T-cell (primary cell): ENCODE measurements at regions not wholly inside any gene's neighbourhood (a gene's known extent, or its start where the extent isn't known, plus 50 kb on each side); places are given as distances from the start of the nearest gene placed in this dataset.
"Not testable (repeated sequence)": the region's sequence is repeated elsewhere in the genome, so short reads cannot be mapped to it uniquely, and the experiment has no call there.

Source experiments
- ATAC-seq, 4 experiments: fragments of 200-7000 bp in 3 of 4; fragments of 150-1000 bp in 1 of 4; cut with Tn5 transposase; replicated peaks in 1 of 4; 1 replicate in 3 of 4; 2 replicates in 1 of 4; pipeline ENCODE4 v1.10.0; 2021; ENCODE audit warnings: moderate library complexity in 3 of 4, mild to moderate bottlenecking in 2 of 4, moderate number of reproducible peaks in 1 of 4
- CTCF ChIA-PET, 2 donors: fragments of 300-600 bp; sonication (Branson Sonifier 250); formaldehyde crosslinking; loops; one replicate each; lab custom pipeline; 2022; ENCODE audit warnings: antibody characterized with exemption in 2 of 2; lab: Charles Lee
- POLR2A ChIA-PET, 2 donors: fragments of 300-600 bp; sonication (Branson Sonifier 250); formaldehyde crosslinking; loops; one replicate each; lab custom pipeline; 2022; ENCODE audit warnings: antibody characterized with exemption in 2 of 2; lab: Charles Lee
- DNase-seq, 35 experiments: peaks; one replicate each; pipeline versions ENCODE4 v3.0.0 to v3.0.0-alpha.2; 2013 to 2023
- H3K27ac ChIP-seq: one replicate; pipeline ENCODE4 v1.5.1; 2013; ENCODE audit warnings: low read length
- H3K27me3 ChIP-seq, 2 experiments: replicated peaks in 1 of 2; 1 replicate in 1 of 2; 2 replicates in 1 of 2; pipeline versions ENCODE4 v1.6.1 to v1.7.0; 2013; ENCODE audit warnings: low read length in 1 of 2, mixed read lengths in 1 of 2; ENCODE audit not compliant: control insufficient read depth in 2 of 2, insufficient read depth in 2 of 2; ENCODE audit errors: extremely low read depth in 1 of 2
- H3K36me3 ChIP-seq, 2 donors: 1 replicate in 1 of 2; 2 replicates in 1 of 2; pipeline versions ENCODE4 v1.6.1 to v1.7.0; 2013; ENCODE audit warnings: low read length in 1 of 2; ENCODE audit not compliant: control insufficient read depth in 2 of 2, insufficient read depth in 1 of 2; ENCODE audit errors: extremely low read depth in 1 of 2
- H3K4me1 ChIP-seq, 2 experiments: 1 replicate in 1 of 2; 2 replicates in 1 of 2; pipeline versions ENCODE4 v1.6.1 to v1.7.0; 2013; ENCODE audit warnings: low read length in 2 of 2, mixed read lengths in 1 of 2; ENCODE audit not compliant: insufficient read depth in 2 of 2, control insufficient read depth in 1 of 2; ENCODE audit errors: extremely low read depth in 1 of 2
- H3K4me3 ChIP-seq, 2 donors: 1 replicate in 1 of 2; 2 replicates in 1 of 2; pipeline versions ENCODE4 v1.5.1 to v1.7.0; 2013; ENCODE audit warnings: mild to moderate bottlenecking in 2 of 2, low read length in 1 of 2, moderate library complexity in 1 of 2; ENCODE audit not compliant: control insufficient read depth in 1 of 2; ENCODE audit errors: extremely low read depth in 1 of 2
- H3K9me3 ChIP-seq: 2 replicates; pipeline ENCODE4 v1.7.0; 2013
- H3K27ac Mint-ChIP-seq, 2 donors: one replicate each; pipeline ENCODE4 v1.8.0; 2020 to 2021; ENCODE audit warnings: mild to moderate bottlenecking in 2 of 2, mixed read lengths in 2 of 2
- H3K27me3 Mint-ChIP-seq, 2 donors: one replicate each; pipeline ENCODE4 v1.8.0; 2021 to 2022; ENCODE audit warnings: mixed read lengths in 2 of 2
- H3K36me3 Mint-ChIP-seq: one replicate; pipeline ENCODE4 v1.8.0; 2021; ENCODE audit warnings: mixed read lengths
- H3K4me1 Mint-ChIP-seq, 3 donors: one replicate each; pipeline ENCODE4 v1.8.0; 2020 to 2022; ENCODE audit warnings: mixed read lengths in 3 of 3, mild to moderate bottlenecking in 1 of 3
- H3K4me3 Mint-ChIP-seq, 3 donors: one replicate each; pipeline ENCODE4 v1.8.0; 2020 to 2022; ENCODE audit warnings: mild to moderate bottlenecking in 3 of 3, mixed read lengths in 3 of 3, moderate library complexity in 3 of 3
- H3K9me3 Mint-ChIP-seq, 3 donors: one replicate each; pipeline ENCODE4 v1.8.0; 2020 to 2022; ENCODE audit warnings: mixed read lengths in 3 of 3
- WGBS: methylation state at CpG from one replicate; pipeline ENCODE4 v1.1.5; 2013; ENCODE audit warnings: missing lambda C conversion rate; ENCODE audit not compliant: insufficient coverage; 5-methylcytosine and 5-hydroxymethylcytosine counted together

- H3K27ac ChIP-seq, H3K9me3 ChIP-seq, H3K4me3 Mint-ChIP-seq, H3K4me1 Mint-ChIP-seq, H3K36me3 Mint-ChIP-seq, H3K4me1 ChIP-seq, H3K27me3 Mint-ChIP-seq, H3K4me3 ChIP-seq, H3K27ac Mint-ChIP-seq, H3K27me3 ChIP-seq, H3K9me3 Mint-ChIP-seq, POLR2A ChIA-PET, H3K36me3 ChIP-seq: not testable (repeated sequence)
- no CpG with 5 or more reads among the region's 51 CpGs for WGBS
- CTCF ChIA-PET: interaction anchor here in 1 of 2 donors (0.6 kb wide), 1 partner anchor 938 kb away, joined by 3 read pairs; no protein-coding TSS in a partner anchor
- DNase-seq (peak in 11 of 35 experiments; percentile 2 to 36 (median 21)), ATAC-seq (peak; percentile 73 to 79 (median 78))
Observed at GRCh38 chr14:105679959-105680735, 153.8 kb downstream of the TMEM121 start.

DNA sequence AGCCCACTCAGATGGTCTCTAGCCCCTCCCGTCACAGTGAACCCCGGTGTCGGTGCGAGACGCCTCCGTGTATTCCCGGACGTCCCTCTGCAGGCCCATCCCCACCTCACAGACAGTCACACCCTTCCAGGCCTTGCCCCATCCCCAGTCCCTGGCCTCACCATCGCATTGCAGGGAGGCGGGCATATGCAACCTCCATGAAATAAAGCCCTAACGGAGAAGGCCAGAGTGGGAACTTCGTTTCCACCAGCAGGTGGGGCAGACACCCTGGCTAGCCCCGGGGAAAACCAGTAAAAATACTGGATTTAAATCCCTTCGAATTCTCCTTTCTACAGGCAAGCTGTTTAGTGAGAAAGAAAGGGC, 154.3 kb downstream of the TMEM121 start:
- H3K27me3 Mint-ChIP-seq, H3K36me3 ChIP-seq, POLR2A ChIA-PET, H3K27ac ChIP-seq, DNase-seq, H3K36me3 Mint-ChIP-seq, H3K4me3 Mint-ChIP-seq, H3K27ac Mint-ChIP-seq, H3K4me1 Mint-ChIP-seq, H3K4me3 ChIP-seq, H3K9me3 ChIP-seq, CTCF ChIA-PET, H3K9me3 Mint-ChIP-seq, H3K27me3 ChIP-seq, H3K4me1 ChIP-seq: not testable (repeated sequence)
- ATAC-seq: peak; percentile 6 to 15 (median 10)
- WGBS: no CpG with 5 or more reads among the region's 14 CpGs

DNA sequence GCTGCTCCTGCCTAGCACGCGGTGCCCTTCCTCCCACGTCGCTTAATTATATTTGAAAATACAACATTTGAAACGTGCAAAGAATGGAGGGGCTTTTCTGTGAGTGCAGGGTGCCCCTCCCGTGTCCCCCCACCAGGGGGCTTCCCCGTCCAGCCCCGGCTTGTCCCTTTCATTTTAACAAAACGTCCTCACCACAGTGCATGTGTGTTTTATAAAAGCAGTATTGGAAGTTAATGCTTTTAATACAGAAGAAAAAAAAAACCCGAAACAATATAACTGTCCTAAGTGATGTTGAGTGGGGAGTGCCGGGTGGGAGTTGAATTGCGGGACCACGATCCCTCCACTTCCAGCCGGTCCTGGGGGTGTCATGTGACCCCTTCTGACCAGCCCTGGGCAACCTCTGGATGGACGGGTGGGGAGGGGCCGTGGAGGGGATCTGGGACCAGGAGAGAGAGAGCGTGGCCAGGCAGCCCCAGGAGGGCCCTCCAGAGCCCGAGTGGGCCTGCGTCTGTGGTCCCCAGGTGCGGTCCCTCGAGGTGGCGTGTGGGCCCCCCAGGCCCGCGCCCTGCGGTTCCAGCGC, 155.3 kb downstream of the TMEM121 start:
- H3K4me3 ChIP-seq, H3K27me3 ChIP-seq, POLR2A ChIA-PET, H3K9me3 ChIP-seq, H3K36me3 ChIP-seq, ATAC-seq, DNase-seq, H3K4me3 Mint-ChIP-seq, H3K4me1 ChIP-seq, CTCF ChIA-PET, H3K36me3 Mint-ChIP-seq, H3K4me1 Mint-ChIP-seq, H3K27ac ChIP-seq, H3K9me3 Mint-ChIP-seq, H3K27me3 Mint-ChIP-seq: not testable (repeated sequence)
- peak overlapping the region in 1 of 2 donors; percentile 15 for H3K27ac Mint-ChIP-seq
- WGBS: 85% methylated on average over 5 of the region's 26 CpGs

DNA sequence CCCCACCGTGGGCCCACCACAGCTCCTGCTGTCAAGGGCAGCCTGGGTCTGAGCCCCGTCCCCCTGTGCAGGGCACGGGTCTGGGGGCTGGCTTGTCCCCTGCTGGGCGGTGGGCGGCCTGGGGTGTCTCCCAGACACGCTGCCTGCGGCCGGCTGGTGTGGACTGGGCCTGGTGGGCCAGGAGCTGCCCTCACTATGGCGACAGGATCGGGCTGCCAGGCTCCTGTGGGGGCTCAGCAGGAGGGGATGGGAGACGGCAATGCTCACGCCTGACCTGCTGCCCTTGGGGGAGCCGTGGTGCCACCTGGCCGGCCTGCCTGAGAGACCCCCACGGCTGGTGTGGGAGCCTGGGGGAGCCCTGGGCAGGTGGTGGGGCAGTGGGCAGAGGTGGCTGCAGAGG, 156.1 kb downstream of the TMEM121 start:
- H3K27me3 Mint-ChIP-seq, H3K27me3 ChIP-seq, H3K27ac Mint-ChIP-seq, POLR2A ChIA-PET, CTCF ChIA-PET, H3K9me3 ChIP-seq, H3K4me3 Mint-ChIP-seq, H3K9me3 Mint-ChIP-seq, H3K36me3 ChIP-seq, H3K36me3 Mint-ChIP-seq, H3K27ac ChIP-seq, H3K4me1 Mint-ChIP-seq, DNase-seq, ATAC-seq, H3K4me1 ChIP-seq, H3K4me3 ChIP-seq: not testable (repeated sequence)
- no CpG with 5 or more reads among the region's 15 CpGs for WGBS

GRCh38 chr14:105682956-105683570, 156.7 kb downstream of the TMEM121 start:
- H3K36me3 ChIP-seq: no peaks in the 10 kb centered on the region
- DNase-seq (no peak), ATAC-seq (no peak)
- peaks cover 0 to 6% of the 10 kb centered on the region in 2 experiments for H3K4me1 ChIP-seq
- 71% methylated on average over 4 of the region's 5 CpGs for WGBS
- H3K36me3 Mint-ChIP-seq: no peaks in the 10 kb centered on the region
- peaks cover 0 to 7% (median 0%) of the 10 kb centered on the region in 3 donors for H3K4me1 Mint-ChIP-seq
- peaks cover 0 to 4% of the 10 kb centered on the region in 2 experiments for H3K27me3 ChIP-seq
- peak overlapping the region; percentile 6 to 65 for H3K27ac Mint-ChIP-seq
- H3K4me3 ChIP-seq: no peak overlapping the region
- H3K27me3 Mint-ChIP-seq: peaks cover 0 to 2% of the 10 kb centered on the region in 2 donors
- H3K9me3 ChIP-seq: no peaks in the 10 kb centered on the region
- no peak overlapping the region for H3K4me3 Mint-ChIP-seq
- no peak overlapping the region for H3K27ac ChIP-seq
- ChIA-PET CTCF (no interaction called here), POLR2A (no interaction called here)
- no peaks in the 10 kb centered on the region for H3K9me3 Mint-ChIP-seq

- peak in 1 of 35 experiments; percentile 19 for DNase-seq
Observed at GRCh38 chr14:105684056-105684455, 157.7 kb downstream of the TMEM121 start.

More at GRCh38 chr14:105684056-105684455, 157.7 kb downstream of the TMEM121 start:
- H3K27ac Mint-ChIP-seq, H3K36me3 ChIP-seq, H3K4me3 ChIP-seq, H3K4me3 Mint-ChIP-seq, H3K27me3 Mint-ChIP-seq, H3K4me1 Mint-ChIP-seq, H3K36me3 Mint-ChIP-seq, H3K4me1 ChIP-seq, ATAC-seq, H3K27me3 ChIP-seq, CTCF ChIA-PET, H3K9me3 Mint-ChIP-seq, H3K9me3 ChIP-seq, POLR2A ChIA-PET, H3K27ac ChIP-seq: not testable (repeated sequence)
- WGBS: no CpG with 5 or more reads among the region's 14 CpGs
